Colonic mucosa (tissue), 4 donors: ENCODE measurements at regions not wholly inside any gene's neighbourhood (a gene's known extent, or its start where the extent isn't known, plus 50 kb on each side); places are given as distances from the start of the nearest gene placed in this dataset.

ENCODE experiments used
- DNase-seq: peaks from one replicate; pipeline ENCODE4 v3.0.0-alpha.2; 2020
- H3K27ac ChIP-seq: fragments of 200-600 bp; one replicate; pipeline ENCODE4 v1.8.0; 2021
- H3K27me3 ChIP-seq: fragments of 200-600 bp; one replicate; pipeline ENCODE4 v1.8.0; 2021
- H3K36me3 ChIP-seq: fragments of 200-600 bp; one replicate; pipeline ENCODE4 v1.8.0; 2021
- H3K4me1 ChIP-seq: fragments of 200-600 bp; one replicate; pipeline ENCODE4 v1.8.0; 2021; ENCODE audit warnings: mild to moderate bottlenecking
- H3K4me3 ChIP-seq: fragments of 200-600 bp; one replicate; pipeline ENCODE4 v1.8.0; 2021
- H3K9ac ChIP-seq, 2 donors: one replicate each; pipeline ENCODE4 v1.7.0; 2013; ENCODE audit warnings: control low read depth in 2 of 2, low read depth in 2 of 2, low read length in 2 of 2
- H3K9me3 ChIP-seq: fragments of 200-600 bp; one replicate; pipeline ENCODE4 v1.8.0; 2021
- intact Hi-C: fragments of 100-400 bp; cut with DNase I; formaldehyde crosslinking; loops from one replicate; pipeline ENCODE4 v1.14.1; 2022
- TF ChIP-seq, protein P1 (sequence below): fragments of 200-600 bp; IDR thresholded peaks from one replicate; pipeline ENCODE4 v1.8.0; 2022; ENCODE audit warnings: antibody characterized with exemption, mild to moderate bottlenecking
- donor health status: healthy.
- donor health status: DM: no; HTN: no; CAD: no.
- donor health status: DM: no; HTN: no; CAD: no.

DNA sequence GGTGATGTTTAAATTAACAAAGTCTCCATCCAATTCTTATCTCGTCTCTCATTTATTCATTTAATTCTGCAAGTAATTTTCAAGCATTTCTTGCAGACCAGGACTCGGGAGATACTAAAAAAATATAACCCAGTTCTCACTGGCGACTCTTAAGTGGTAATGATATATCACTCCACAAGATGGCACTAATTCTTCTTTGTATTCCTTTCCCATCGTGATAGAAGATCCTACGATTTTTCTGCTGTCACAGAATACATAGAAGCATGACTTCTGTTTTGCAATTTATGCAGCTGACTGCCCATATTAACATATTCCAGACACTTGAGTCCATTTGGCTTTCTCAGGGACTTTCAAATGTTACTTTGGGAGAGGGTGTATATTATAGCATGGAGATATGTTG, 64.0 kb upstream of the FGF13 start:
- no peaks in the 10 kb centered on the region for H3K36me3 ChIP-seq
- H3K27me3 ChIP-seq, result no peaks in the 10 kb centered on the region
- no peaks in the 10 kb centered on the region for H3K4me1 ChIP-seq
- TF ChIP-seq, protein P1, sequence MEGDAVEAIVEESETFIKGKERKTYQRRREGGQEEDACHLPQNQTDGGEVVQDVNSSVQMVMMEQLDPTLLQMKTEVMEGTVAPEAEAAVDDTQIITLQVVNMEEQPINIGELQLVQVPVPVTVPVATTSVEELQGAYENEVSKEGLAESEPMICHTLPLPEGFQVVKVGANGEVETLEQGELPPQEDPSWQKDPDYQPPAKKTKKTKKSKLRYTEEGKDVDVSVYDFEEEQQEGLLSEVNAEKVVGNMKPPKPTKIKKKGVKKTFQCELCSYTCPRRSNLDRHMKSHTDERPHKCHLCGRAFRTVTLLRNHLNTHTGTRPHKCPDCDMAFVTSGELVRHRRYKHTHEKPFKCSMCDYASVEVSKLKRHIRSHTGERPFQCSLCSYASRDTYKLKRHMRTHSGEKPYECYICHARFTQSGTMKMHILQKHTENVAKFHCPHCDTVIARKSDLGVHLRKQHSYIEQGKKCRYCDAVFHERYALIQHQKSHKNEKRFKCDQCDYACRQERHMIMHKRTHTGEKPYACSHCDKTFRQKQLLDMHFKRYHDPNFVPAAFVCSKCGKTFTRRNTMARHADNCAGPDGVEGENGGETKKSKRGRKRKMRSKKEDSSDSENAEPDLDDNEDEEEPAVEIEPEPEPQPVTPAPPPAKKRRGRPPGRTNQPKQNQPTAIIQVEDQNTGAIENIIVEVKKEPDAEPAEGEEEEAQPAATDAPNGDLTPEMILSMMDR, result peak; percentile 23
- intact Hi-C loops, result loop anchor here (5.0 kb wide), 1 partner anchor 782 kb away; no protein-coding TSS in a partner anchor
- H3K4me3 ChIP-seq, result no peak overlapping the region
- H3K27ac ChIP-seq, result no peak overlapping the region
- DNase-seq, result no peak
- H3K9ac ChIP-seq, result no peak overlapping the region
- no peaks in the 10 kb centered on the region for H3K9me3 ChIP-seq

DNA sequence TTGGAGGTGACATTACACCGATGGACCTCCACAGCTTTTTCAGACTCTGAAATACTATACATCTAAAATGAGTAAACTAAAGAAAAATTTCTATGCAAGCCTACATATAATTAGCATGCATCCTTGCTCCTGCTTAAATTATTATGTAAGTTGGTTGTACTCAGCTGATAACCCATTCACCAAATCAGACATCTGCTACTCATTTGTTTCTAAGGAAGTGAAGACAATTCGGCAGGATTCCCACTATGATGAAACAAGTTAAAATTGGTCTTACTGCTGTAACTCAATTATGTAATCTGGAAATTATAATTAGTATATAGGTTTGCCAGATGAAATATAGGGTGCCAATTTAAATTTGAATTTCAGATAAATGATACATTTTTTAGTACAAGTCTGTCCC, 59.5 kb upstream of the FGF13 start:
- Histone ChIP-seq H3K27ac (no peak overlapping the region), H3K36me3 (no peaks in the 10 kb centered on the region), H3K9ac (no peak overlapping the region), H3K4me1 (no peaks in the 10 kb centered on the region), H3K27me3 (no peaks in the 10 kb centered on the region), H3K4me3 (no peak overlapping the region), H3K9me3 (no peaks in the 10 kb centered on the region)
- intact Hi-C loops, result no loop called here
- no peak for DNase-seq
- TF ChIP-seq, protein P1, result no peak

DNA sequence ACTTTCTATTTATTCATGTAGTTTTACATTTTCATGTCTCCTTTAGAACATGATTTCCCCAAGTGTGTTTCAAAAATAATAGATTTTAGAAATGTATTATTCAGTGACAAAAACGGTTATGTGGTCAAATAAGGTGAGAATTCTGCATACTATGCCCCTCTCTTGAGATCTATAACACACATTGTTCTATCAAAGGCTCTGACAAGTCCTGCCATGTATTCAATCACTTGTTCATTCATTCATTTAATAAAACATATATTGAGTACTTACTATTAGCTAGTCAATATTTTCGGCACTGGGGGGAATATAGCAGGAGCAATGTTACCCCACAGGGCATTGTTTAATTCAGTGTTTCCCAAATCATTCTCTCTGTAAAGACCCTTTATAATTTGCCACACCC, 58.4 kb upstream of the FGF13 start:
- DNase-seq, result no peak
- no peak overlapping the region for H3K9ac ChIP-seq
- H3K27ac ChIP-seq, result no peak overlapping the region
- no peak overlapping the region for H3K4me3 ChIP-seq
- intact Hi-C loops, result no loop called here
- TF ChIP-seq, protein P1, result no peak
- H3K27me3 ChIP-seq, result no peaks in the 10 kb centered on the region
- H3K4me1 ChIP-seq, result no peaks in the 10 kb centered on the region
- no peaks in the 10 kb centered on the region for H3K9me3 ChIP-seq
- H3K36me3 ChIP-seq, result no peaks in the 10 kb centered on the region

DNA sequence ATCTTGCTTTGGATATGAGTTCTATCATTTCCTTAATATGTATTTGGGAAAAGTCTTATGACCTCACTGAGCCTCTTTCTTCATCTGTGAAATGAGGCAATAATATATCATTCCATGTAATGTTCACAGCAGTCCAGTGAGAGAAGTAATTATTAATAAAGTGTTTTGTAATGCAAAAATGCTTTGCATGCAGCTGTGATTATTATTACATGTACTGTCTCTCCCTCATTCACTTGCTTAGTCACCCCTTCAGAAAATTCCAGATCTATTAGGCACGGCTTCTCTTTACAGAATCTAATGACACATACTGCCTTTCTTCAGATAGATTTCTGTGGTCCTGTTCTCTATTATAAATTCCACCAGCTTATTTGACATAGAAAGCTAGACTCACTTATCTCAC, 53.5 kb upstream of the FGF13 start:
- H3K27ac ChIP-seq, result no peak overlapping the region
- no peak overlapping the region for H3K4me3 ChIP-seq
- H3K4me1 ChIP-seq, result no peaks in the 10 kb centered on the region
- H3K27me3 ChIP-seq, result no peaks in the 10 kb centered on the region
- no peaks in the 10 kb centered on the region for H3K36me3 ChIP-seq
- TF ChIP-seq, protein P1, result no peak
- H3K9me3 ChIP-seq, result no peaks in the 10 kb centered on the region
- no peak overlapping the region for H3K9ac ChIP-seq
- intact Hi-C loops, result no loop called here
- DNase-seq, result no peak

DNA sequence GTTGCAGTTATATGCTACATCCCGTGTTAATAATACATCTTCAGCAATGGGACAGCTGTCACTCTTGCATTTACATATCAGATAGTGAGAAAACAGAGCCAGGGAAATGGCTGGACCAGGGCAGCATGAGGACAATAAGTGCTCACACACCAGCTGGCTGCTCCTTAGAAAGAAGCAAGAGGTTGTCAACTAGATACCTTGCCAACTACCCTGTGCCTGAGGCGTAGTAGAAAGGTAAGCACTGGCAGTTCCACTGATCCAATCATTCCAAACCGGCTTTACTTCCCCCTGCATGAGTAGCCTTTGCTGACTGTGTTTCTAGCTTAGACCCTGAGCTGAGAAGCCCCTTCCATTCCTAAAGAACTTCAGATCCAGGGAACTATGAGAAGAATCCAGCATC, 52.2 kb upstream of the FGF13 start:
- Histone ChIP-seq H3K9ac (no peak overlapping the region), H3K27ac (no peak overlapping the region), H3K4me3 (no peak overlapping the region), H3K9me3 (no peaks in the 10 kb centered on the region), H3K27me3 (no peaks in the 10 kb centered on the region), H3K4me1 (no peaks in the 10 kb centered on the region), H3K36me3 (no peaks in the 10 kb centered on the region)
- DNase-seq, result no peak
- TF ChIP-seq, protein P1, result no peak
- intact Hi-C loops, result no loop called here

DNA sequence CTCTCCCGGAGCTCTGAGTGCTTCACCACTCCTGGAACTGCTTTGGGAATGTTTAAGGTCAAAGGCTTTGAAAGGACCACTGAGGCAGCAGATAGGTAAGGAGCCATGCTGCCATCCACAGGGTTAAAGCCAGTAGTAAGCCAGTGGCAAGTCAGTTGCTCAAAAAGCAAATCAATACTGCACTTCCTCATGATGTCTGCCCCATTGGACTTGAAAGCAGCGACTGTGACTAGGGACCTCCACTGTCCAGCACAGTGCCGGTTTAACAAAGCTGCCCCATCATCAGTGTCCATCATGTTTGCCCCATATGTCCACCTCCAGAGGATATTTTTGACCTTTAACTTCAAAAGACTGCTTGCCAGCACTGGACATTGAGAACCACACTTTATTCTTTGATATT, 49.9 kb upstream of the FGF13 start:
- Histone ChIP-seq H3K4me3 (no peak overlapping the region), H3K36me3 (no peaks in the 10 kb centered on the region), H3K27ac (no peak overlapping the region), H3K9ac (no peak overlapping the region), H3K9me3 (no peaks in the 10 kb centered on the region), H3K4me1 (no peaks in the 10 kb centered on the region), H3K27me3 (no peaks in the 10 kb centered on the region)
- DNase-seq, result no peak
- TF ChIP-seq, protein P1, result no peak
- intact Hi-C loops, result no loop called here
